IgD-negative memory B cell (primary cell): ENCODE measurements at regions not wholly inside any gene's neighbourhood (a gene's known extent, or its start where the extent isn't known, plus 50 kb on each side); places are given as distances from the start of the nearest gene placed in this dataset.

Experiments used
- H3K27ac Mint-ChIP-seq, 3 donors: one replicate each; pipeline ENCODE4 v1.8.0; 2020 to 2022; ENCODE audit warnings: mild to moderate bottlenecking in 3 of 3, mixed read lengths in 3 of 3, moderate library complexity in 1 of 3
- H3K27me3 Mint-ChIP-seq: one replicate; pipeline ENCODE4 v1.8.0; 2021; ENCODE audit warnings: mixed read lengths
- H3K36me3 Mint-ChIP-seq: one replicate; pipeline ENCODE4 v1.8.0; 2020; ENCODE audit warnings: mild to moderate bottlenecking, mixed read lengths
- H3K4me1 Mint-ChIP-seq, 3 donors: one replicate each; pipeline ENCODE4 v1.8.0; 2020 to 2022; ENCODE audit warnings: mixed read lengths in 3 of 3, mild to moderate bottlenecking in 1 of 3
- H3K4me3 Mint-ChIP-seq, 4 donors: one replicate each; pipeline ENCODE4 v1.8.0; 2020 to 2022; ENCODE audit warnings: mild to moderate bottlenecking in 4 of 4, mixed read lengths in 4 of 4, moderate library complexity in 3 of 4
- H3K9me3 Mint-ChIP-seq, 3 donors: one replicate each; pipeline ENCODE4 v1.8.0; 2020 to 2021; ENCODE audit warnings: mixed read lengths in 3 of 3, mild to moderate bottlenecking in 1 of 3

DNA sequence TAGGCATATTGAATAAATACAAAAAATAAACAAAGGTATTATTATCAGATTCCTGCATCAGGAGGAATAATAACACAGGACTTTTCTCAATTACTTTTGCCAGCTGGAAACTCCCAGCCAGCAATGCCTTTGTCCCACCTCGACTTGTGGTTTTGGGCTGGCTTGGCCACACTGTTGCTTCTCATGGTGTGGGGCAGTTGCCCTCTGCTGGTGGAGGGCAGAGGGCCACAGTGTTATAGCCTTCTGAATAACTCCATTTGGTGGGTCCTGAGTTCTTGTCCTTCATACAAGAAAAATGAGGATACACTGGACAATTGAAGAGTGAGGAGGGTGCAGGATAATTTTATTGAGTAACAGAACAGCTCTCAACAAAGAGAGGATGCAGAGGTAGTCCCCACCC, 1206.0 kb upstream of the ADGRL3 start:
- no peaks in the 10 kb centered on the region for H3K36me3 Mint-ChIP-seq

DNA sequence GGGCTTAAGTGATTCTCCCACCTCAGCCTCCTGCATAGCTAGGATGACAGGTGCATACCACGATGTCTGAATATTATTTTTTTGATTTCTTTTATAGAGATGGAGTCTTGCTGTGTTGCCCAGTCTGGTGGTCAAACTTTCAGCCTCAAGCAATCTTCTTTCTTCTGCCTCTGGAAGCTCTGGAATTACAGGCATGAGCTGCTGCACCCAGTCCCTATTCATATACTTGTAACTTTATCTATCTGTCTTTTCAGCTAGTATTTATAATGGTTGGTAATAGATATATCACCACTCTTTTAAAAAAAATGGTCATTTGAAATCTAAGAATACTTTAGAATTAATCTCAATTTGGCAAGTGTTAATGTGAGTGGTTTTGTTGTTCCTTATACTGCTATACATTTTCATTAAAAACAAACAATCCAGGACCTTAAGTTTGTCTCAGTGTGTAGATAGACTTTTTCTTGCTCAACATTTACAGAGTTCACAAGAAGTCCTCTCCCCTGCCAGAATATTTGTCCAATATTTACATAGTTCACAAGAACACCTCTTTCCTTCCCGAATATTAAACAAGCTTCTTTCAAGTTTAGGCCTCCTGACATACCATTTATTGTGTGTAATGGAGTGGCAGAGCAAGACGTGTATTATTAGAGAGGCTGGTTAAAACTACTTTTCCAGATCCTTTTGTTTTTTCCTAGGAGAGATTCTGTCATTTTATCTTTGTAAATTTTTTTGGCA, 1197.4 kb upstream of the ADGRL3 start:
- H3K27me3 Mint-ChIP-seq = no peaks in the 10 kb centered on the region
- peaks cover 0 to 18% (median 1%) of the 10 kb centered on the region in 3 donors for H3K9me3 Mint-ChIP-seq
- H3K27ac Mint-ChIP-seq = no peak overlapping the region
- no peak overlapping the region for H3K4me3 Mint-ChIP-seq
- no peaks in the 10 kb centered on the region for H3K36me3 Mint-ChIP-seq
- no peaks in the 10 kb centered on the region for H3K4me1 Mint-ChIP-seq

More for the DNA sequence above, 1206.0 kb upstream of the ADGRL3 start:
- Mint-ChIP-seq H3K27ac (peak overlapping the region in 1 of 3 donors; percentile 45), H3K27me3 (no peaks in the 10 kb centered on the region), H3K4me3 (no peak overlapping the region), H3K9me3 (peaks cover 1 to 13% (median 5%) of the 10 kb centered on the region in 3 donors), H3K4me1 (no peaks in the 10 kb centered on the region)

DNA sequence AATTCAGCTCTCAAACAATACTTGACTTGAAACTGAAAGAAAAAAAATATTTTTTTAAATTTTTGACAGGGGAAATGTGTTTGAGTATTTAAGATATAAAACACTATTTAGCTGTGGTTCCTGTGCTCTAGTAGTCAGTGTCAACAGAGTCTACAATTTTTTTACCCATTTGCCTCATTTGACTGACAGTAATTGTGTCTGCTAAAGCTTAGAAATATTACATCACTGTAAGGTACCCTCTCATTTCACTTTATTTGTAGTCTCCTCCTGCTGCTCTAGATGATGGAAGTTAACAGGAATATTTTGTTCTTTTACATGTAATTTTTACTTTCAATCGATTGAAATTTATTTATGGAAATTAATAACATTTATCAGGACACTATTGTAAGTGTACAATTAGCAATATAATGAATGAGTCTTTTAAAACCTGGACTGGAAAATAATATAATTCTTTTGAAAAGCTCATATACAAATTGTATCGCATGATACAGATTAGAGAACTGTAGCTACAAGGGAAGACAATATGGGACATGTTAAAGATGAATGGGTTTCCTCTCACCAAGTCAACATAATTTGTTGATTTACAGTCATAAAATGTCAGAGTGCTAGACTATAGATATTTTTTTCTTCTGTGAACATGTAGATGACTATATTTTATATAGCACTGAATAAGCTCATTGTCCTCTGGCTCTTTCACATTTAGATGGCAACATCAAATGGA, 1186.5 kb upstream of the ADGRL3 start:
- Mint-ChIP-seq H3K27ac (no peak overlapping the region), H3K9me3 (peaks cover 0 to 5% (median 0%) of the 10 kb centered on the region in 3 donors), H3K27me3 (no peaks in the 10 kb centered on the region), H3K4me3 (no peak overlapping the region), H3K36me3 (no peaks in the 10 kb centered on the region), H3K4me1 (no peaks in the 10 kb centered on the region)

DNA sequence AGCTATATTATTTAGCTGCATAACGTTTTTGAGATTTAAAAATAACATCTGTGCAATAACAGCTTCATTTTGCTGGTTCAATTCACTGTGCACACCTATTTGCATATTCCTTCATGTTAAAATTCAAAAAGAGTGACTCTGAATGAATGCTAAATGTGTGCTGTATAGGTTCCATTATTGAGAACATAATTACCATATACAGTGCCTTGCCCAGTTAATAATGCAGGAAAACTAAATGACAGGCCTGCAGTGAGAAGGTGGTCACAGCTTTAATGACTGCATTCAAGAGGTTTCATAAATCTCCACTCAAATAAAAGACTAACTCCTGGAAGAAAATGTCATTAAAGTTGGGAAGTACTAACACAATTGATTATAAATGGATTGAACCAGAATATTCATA, 1183.2 kb upstream of the ADGRL3 start:
- Mint-ChIP-seq H3K9me3 (peaks cover 0 to 4% (median 0%) of the 10 kb centered on the region in 3 donors), H3K36me3 (no peaks in the 10 kb centered on the region), H3K4me1 (no peaks in the 10 kb centered on the region), H3K27me3 (no peaks in the 10 kb centered on the region), H3K4me3 (no peak overlapping the region), H3K27ac (no peak overlapping the region)

DNA sequence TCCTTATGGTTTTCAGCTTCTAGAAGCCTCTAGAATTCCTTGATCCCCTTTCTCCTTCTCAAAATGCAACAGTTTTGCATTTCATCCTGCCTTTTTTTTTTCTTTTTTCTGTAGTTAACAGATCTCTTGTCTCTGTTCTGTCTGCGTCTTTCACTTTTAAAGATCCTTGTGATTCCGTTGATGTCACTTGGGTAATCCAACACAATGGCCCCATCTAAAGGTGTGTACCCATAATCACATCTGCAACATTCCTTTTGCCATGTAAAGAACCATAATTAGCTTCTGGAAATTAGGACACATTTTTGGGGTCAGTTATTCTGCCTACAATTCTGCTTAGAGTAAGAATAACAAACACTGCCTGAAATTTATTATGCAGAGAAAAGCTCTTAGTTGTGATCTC, 1180.9 kb upstream of the ADGRL3 start:
- Mint-ChIP-seq H3K4me3 (no peak overlapping the region), H3K9me3 (peaks cover 0 to 4% (median 0%) of the 10 kb centered on the region in 3 donors), H3K27ac (no peak overlapping the region), H3K4me1 (no peaks in the 10 kb centered on the region), H3K27me3 (no peaks in the 10 kb centered on the region), H3K36me3 (no peaks in the 10 kb centered on the region)

DNA sequence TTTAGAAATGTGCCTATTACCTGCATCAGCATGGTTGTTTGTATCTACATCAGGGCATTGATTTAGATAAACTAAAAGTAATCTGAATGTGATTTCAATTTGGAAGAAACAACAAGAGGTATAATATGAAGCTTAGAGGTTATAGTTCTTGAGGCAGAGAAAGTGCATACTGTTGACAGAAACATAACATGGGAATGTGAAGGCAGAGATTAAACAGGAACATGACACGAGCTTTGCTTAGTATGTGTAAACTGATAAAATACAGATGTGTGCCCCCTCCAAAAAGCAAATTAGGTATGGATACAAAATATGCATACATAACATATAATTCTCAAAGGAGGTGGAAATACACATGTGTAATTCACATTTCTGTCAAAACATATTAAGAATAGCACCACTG, 1180.2 kb upstream of the ADGRL3 start:
- peaks cover 0 to 5% (median 0%) of the 10 kb centered on the region in 3 donors for H3K9me3 Mint-ChIP-seq
- H3K36me3 Mint-ChIP-seq = no peaks in the 10 kb centered on the region
- no peaks in the 10 kb centered on the region for H3K4me1 Mint-ChIP-seq
- no peaks in the 10 kb centered on the region for H3K27me3 Mint-ChIP-seq
- H3K27ac Mint-ChIP-seq = no peak overlapping the region
- no peak overlapping the region for H3K4me3 Mint-ChIP-seq

DNA sequence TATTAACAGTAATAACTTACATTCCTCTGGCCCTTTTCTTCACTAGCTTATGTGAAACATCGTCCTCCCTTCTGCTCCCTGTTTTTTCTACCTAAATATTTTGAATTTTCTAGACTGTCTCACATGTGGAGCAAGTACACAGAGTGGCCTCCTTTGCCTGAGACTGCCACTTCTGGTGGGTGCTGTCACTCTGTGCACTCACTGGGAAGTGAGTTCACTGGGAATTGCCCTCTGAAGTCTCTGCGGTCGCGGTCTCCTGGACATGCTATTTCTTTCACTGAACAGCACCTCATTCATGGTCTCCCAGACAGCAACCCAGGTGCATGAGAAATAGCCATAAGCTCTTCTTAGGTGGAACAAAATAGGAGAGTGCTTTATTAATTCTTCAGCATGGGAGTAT, 1179.7 kb upstream of the ADGRL3 start:
- Mint-ChIP-seq H3K27me3 (no peaks in the 10 kb centered on the region), H3K4me1 (no peaks in the 10 kb centered on the region), H3K36me3 (no peaks in the 10 kb centered on the region), H3K27ac (no peak overlapping the region), H3K4me3 (no peak overlapping the region), H3K9me3 (peaks cover 0 to 4% (median under 1%) of the 10 kb centered on the region in 3 donors)

DNA sequence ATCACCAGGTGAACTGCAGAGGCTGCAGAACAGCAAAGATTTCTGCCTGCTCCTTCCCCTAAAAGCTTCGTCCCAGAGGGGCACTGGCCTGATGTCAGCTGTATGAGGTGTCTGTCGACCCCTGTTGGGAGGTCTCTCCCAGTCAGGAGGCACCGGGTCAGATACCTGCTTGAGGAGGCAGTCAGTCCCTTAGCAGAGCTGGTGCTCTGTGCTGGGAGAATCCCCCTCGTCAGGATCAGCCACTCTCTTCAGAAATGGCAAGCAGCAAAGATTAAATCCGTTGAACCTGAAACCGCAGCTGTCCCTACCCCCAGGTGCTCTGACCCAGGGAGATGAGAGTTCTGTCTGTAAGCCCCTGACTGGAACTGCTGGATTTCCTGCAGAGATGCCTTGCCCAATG, 1166.3 kb upstream of the ADGRL3 start:
- Mint-ChIP-seq H3K4me1 (no peaks in the 10 kb centered on the region), H3K9me3 (peaks cover 0 to 5% (median 2%) of the 10 kb centered on the region in 3 donors), H3K27me3 (no peaks in the 10 kb centered on the region), H3K27ac (no peak overlapping the region), H3K4me3 (no peak overlapping the region), H3K36me3 (peaks cover 2% of the 10 kb centered on the region)

DNA sequence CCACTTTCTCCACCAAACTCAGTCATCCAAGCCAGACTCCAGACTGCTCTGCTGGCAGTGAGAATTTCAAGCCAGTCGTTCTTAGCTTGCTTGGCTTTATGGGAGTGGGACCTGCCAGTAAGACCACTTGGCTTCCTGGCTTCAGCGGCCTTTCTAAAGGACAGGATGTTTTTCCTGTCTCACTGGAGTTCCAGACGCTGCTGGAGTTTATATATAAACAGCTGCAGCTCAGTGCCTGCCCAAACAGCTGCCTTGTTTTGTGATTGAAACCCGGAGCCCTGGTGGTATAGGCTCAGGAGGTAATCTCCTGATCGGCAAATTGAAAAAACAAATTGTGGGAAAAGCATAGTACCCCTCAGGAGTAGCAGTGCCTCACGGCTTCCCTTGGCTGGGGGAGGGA, 1165.8 kb upstream of the ADGRL3 start:
- Mint-ChIP-seq H3K36me3 (peaks cover 2% of the 10 kb centered on the region), H3K27me3 (no peaks in the 10 kb centered on the region), H3K27ac (no peak overlapping the region), H3K4me3 (no peak overlapping the region), H3K4me1 (no peaks in the 10 kb centered on the region), H3K9me3 (peaks cover 0 to 5% (median 2%) of the 10 kb centered on the region in 3 donors)

DNA sequence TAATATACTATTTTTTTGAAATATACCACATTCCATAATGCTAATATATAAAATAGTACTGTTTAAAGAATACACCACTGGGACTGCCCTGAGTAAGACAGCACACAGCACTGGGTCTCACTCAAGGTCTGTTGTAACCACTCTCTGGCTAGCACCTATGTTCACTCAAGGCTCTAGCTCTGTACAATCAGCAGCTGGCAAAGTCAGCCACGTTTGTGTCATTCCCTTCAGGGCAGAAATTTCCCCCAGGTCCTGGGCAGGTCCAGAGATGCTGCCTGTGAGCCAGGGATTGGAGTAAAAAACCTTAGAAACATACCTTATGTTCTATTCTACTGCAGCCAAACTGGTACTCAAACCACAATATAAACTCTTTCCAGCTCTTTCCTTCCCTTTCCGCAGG, 1160.2 kb upstream of the ADGRL3 start:
- Mint-ChIP-seq H3K9me3 (peaks cover 0 to 10% (median 5%) of the 10 kb centered on the region in 3 donors), H3K4me3 (no peak overlapping the region), H3K36me3 (no peaks in the 10 kb centered on the region), H3K4me1 (no peaks in the 10 kb centered on the region), H3K27me3 (no peaks in the 10 kb centered on the region), H3K27ac (no peak overlapping the region)

DNA sequence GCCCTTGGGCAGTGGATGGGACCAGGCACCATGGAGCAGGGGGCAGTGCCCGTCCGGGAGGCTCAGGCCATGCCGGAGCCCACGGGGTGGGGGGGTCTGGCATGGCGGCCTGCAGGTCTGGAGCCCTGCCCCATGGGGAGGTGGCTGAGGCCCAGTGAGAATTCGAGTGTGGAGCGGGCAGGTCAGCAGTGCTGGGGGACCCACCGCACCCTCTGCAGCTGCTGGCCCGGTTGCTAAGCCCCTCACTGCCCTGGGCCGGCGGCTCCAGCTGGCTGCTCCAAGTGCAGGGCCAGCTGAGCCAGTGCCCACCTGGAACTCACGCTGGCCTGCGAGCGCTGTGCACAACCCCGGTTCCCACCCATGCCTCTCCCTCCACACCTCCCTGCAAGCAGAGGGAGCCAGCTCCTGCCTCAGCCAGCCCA, 1157.9 kb upstream of the ADGRL3 start:
- Mint-ChIP-seq H3K36me3 (no peaks in the 10 kb centered on the region), H3K4me1 (no peaks in the 10 kb centered on the region), H3K4me3 (no peak overlapping the region), H3K27ac (no peak overlapping the region), H3K27me3 (no peaks in the 10 kb centered on the region), H3K9me3 (peaks cover 0 to 10% (median 5%) of the 10 kb centered on the region in 3 donors)

DNA sequence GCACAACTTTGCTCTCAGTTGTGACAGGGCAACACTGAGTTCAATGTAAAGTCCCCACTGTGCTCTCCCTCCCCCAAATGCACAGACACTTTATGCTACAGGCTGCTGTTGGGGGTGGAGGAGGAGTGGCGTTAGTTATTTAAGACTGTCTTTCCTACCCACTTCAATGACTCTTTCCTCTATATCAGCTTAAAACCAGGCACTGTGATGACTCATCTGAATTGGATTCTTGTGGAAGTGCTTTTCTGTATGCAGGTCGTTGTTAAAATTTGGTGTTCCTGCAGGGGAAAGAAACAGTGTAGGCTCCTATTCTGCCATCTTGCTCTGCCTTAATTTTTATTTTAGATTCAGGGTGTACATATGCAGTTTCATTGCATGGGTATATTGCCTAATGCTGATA, 1157.2 kb upstream of the ADGRL3 start:
- no peak overlapping the region for H3K27ac Mint-ChIP-seq
- H3K4me1 Mint-ChIP-seq = no peaks in the 10 kb centered on the region
- H3K9me3 Mint-ChIP-seq = peaks cover 0 to 7% (median 5%) of the 10 kb centered on the region in 3 donors
- H3K4me3 Mint-ChIP-seq = no peak overlapping the region
- no peaks in the 10 kb centered on the region for H3K36me3 Mint-ChIP-seq
- no peaks in the 10 kb centered on the region for H3K27me3 Mint-ChIP-seq

DNA sequence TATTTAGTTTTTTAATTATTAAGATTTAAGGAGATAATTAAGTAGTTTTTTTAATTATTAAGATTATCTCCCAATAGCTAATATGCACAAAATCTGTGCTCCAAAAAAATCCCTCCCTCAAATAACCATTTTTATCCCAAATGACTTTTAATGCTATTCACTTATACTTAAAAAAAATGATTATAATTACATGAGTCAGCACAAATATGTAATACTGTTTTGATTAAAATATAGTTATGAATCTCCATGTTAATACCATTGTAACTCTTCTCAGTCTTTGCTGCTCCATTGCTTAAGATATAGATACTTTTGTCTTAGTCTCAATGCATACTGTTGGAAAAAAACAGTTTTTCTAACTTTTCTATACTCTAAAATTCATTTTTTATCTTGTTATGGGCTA, 1121.1 kb upstream of the ADGRL3 start:
- H3K27me3 Mint-ChIP-seq = no peaks in the 10 kb centered on the region
- H3K9me3 Mint-ChIP-seq = peaks cover 2 to 7% (median 4%) of the 10 kb centered on the region in 3 donors
- no peaks in the 10 kb centered on the region for H3K36me3 Mint-ChIP-seq
- no peak overlapping the region for H3K4me3 Mint-ChIP-seq
- H3K4me1 Mint-ChIP-seq = no peaks in the 10 kb centered on the region
- H3K27ac Mint-ChIP-seq = no peak overlapping the region

DNA sequence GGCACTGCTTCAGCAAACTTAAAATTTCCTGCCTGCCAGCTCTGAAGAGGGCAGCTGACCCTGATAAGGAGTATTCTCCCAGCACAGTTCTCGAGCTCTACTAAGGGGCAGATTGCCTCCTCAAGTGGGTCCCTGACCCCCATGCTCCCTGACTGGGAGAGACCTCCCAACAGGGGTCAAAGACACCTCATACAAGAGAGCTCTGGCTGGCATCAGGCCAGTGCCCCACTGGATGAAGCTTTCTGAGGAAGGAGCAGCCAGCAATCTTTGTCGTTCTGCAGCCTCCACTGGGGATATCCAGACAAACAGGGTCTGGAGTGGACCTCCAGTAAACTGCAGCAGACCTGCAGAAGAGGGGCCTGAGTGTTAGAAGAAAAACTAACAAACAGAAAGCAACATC, 1118.3 kb upstream of the ADGRL3 start:
- H3K4me3 Mint-ChIP-seq = no peak overlapping the region
- no peaks in the 10 kb centered on the region for H3K27me3 Mint-ChIP-seq
- H3K36me3 Mint-ChIP-seq = no peaks in the 10 kb centered on the region
- peaks cover 4 to 5% (median 4%) of the 10 kb centered on the region in 3 donors for H3K9me3 Mint-ChIP-seq
- no peak overlapping the region for H3K27ac Mint-ChIP-seq
- H3K4me1 Mint-ChIP-seq = no peaks in the 10 kb centered on the region

DNA sequence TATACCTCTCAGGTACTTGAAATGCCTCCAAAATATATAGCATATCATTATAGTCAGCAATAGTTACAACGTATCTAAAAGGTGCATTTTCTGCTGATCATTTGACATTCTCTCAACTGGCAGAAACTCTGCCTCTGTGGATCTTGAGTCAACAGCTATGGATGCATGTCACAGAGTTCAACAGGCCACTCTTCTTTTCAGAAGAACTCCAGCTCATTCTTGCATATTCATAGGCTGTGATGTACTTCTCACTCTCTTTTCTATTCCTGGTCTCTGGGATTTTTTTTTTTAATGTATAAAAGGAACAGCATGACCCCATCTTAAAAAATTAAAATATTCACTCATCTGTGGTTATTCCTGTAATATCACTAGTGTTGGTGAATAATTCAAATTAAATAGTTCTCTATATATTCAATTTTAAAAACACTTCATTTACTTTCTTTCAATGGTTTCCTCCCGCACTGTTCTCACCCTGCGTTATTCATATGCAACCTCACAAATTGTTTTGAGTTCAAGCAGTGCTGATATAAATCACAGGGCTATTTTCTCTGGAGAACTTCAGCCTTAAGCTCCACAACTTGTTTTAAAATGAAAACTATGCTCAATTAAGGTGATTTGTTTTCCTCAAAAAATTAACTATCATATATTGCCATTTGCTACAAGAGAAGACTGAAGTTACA, 1111.2 kb upstream of the ADGRL3 start:
- H3K4me3 Mint-ChIP-seq = no peak overlapping the region
- H3K4me1 Mint-ChIP-seq = no peaks in the 10 kb centered on the region
- H3K27me3 Mint-ChIP-seq = no peaks in the 10 kb centered on the region
- H3K9me3 Mint-ChIP-seq = peaks cover 2 to 4% (median 4%) of the 10 kb centered on the region in 3 donors
- no peak overlapping the region for H3K27ac Mint-ChIP-seq
- no peaks in the 10 kb centered on the region for H3K36me3 Mint-ChIP-seq
